ENCODE measurements at regions not wholly inside any gene's neighbourhood (a gene's known extent, or its start where the extent isn't known, plus 50 kb on each side); places are given as distances from the start of the nearest gene placed in this dataset.

GRCh38 chr7:10075866-10076265 is 897.8 kb upstream of the PHF14 start:
- Mint-ChIP-seq H3K4me3 (no peak overlapping the region), H3K4me1 (no peaks in the 10 kb centered on the region), H3K9me3 (peaks cover 0 to 13% (median 0%) of the 10 kb centered on the region in 3 donors), H3K27ac (no peak overlapping the region), H3K27me3 (no peaks in the 10 kb centered on the region), H3K36me3 (no peaks in the 10 kb centered on the region)

- Mint-ChIP-seq H3K4me3 (no peak overlapping the region), H3K9me3 (peaks cover 0 to 13% (median 3%) of the 10 kb centered on the region in 3 donors), H3K27ac (no peak overlapping the region), H3K36me3 (no peaks in the 10 kb centered on the region), H3K27me3 (no peaks in the 10 kb centered on the region), H3K4me1 (no peaks in the 10 kb centered on the region)
Observed at GRCh38 chr7:10076660-10077300, 896.9 kb upstream of the PHF14 start.

- Mint-ChIP-seq H3K27ac (peak overlapping the region in 1 of 3 donors; percentile 82), H3K36me3 (no peaks in the 10 kb centered on the region), H3K9me3 (peaks cover 0 to 10% (median 3%) of the 10 kb centered on the region in 3 donors), H3K4me1 (no peaks in the 10 kb centered on the region), H3K27me3 (no peaks in the 10 kb centered on the region), H3K4me3 (no peak overlapping the region)
Observed at GRCh38 chr7:10079572-10079971, 894.1 kb upstream of the PHF14 start.

- Mint-ChIP-seq H3K27me3 (no peaks in the 10 kb centered on the region), H3K36me3 (no peaks in the 10 kb centered on the region), H3K4me1 (no peaks in the 10 kb centered on the region), H3K9me3 (peaks cover 1 to 8% (median 5%) of the 10 kb centered on the region in 3 donors), H3K27ac (no peak overlapping the region), H3K4me3 (no peak overlapping the region)
Observed at GRCh38 chr7:10082896-10083295, 890.8 kb upstream of the PHF14 start.

GRCh38 chr7:10083766-10084165 is 889.9 kb upstream of the PHF14 start:
- Mint-ChIP-seq H3K4me3 (no peak overlapping the region), H3K27ac (no peak overlapping the region), H3K27me3 (no peaks in the 10 kb centered on the region), H3K36me3 (no peaks in the 10 kb centered on the region), H3K9me3 (peaks cover 1 to 9% (median 6%) of the 10 kb centered on the region in 3 donors), H3K4me1 (no peaks in the 10 kb centered on the region)

GRCh38 chr7:10085231-10085630 is 888.4 kb upstream of the PHF14 start:
- no peak overlapping the region for H3K27ac Mint-ChIP-seq
- peaks cover 3 to 9% (median 6%) of the 10 kb centered on the region in 3 donors for H3K9me3 Mint-ChIP-seq
- no peaks in the 10 kb centered on the region for H3K4me1 Mint-ChIP-seq
- H3K27me3 Mint-ChIP-seq: no peaks in the 10 kb centered on the region
- H3K4me3 Mint-ChIP-seq: no peak overlapping the region
- H3K36me3 Mint-ChIP-seq: no peaks in the 10 kb centered on the region

- Mint-ChIP-seq H3K9me3 (peaks cover 0 to 6% (median 0%) of the 10 kb centered on the region in 3 donors), H3K27ac (no peak overlapping the region), H3K36me3 (no peaks in the 10 kb centered on the region), H3K4me1 (no peaks in the 10 kb centered on the region), H3K4me3 (no peak overlapping the region), H3K27me3 (no peaks in the 10 kb centered on the region)
Observed at GRCh38 chr7:10100572-10100971, 873.1 kb upstream of the PHF14 start.

GRCh38 chr7:10101351-10101750 is 872.3 kb upstream of the PHF14 start:
- Mint-ChIP-seq H3K9me3 (peaks cover 0 to 8% (median 0%) of the 10 kb centered on the region in 3 donors), H3K27me3 (no peaks in the 10 kb centered on the region), H3K4me1 (no peaks in the 10 kb centered on the region), H3K4me3 (no peak overlapping the region), H3K36me3 (no peaks in the 10 kb centered on the region), H3K27ac (no peak overlapping the region)

- Mint-ChIP-seq H3K4me3 (no peak overlapping the region), H3K27me3 (no peaks in the 10 kb centered on the region), H3K4me1 (no peaks in the 10 kb centered on the region), H3K9me3 (peaks cover 0 to 8% (median 0%) of the 10 kb centered on the region in 3 donors), H3K27ac (no peak overlapping the region), H3K36me3 (no peaks in the 10 kb centered on the region)
Observed at GRCh38 chr7:10104292-10104691, 869.4 kb upstream of the PHF14 start.

GRCh38 chr7:10106609-10107008 is 867.1 kb upstream of the PHF14 start:
- Mint-ChIP-seq H3K27me3 (no peaks in the 10 kb centered on the region), H3K4me1 (no peaks in the 10 kb centered on the region), H3K4me3 (no peak overlapping the region), H3K9me3 (peaks cover 0 to 4% (median 0%) of the 10 kb centered on the region in 3 donors), H3K36me3 (no peaks in the 10 kb centered on the region), H3K27ac (no peak overlapping the region)

GRCh38 chr7:10116511-10116910 is 857.2 kb upstream of the PHF14 start:
- H3K27me3 Mint-ChIP-seq: no peaks in the 10 kb centered on the region
- H3K9me3 Mint-ChIP-seq: peaks cover 4 to 9% (median 5%) of the 10 kb centered on the region in 3 donors
- H3K36me3 Mint-ChIP-seq: no peaks in the 10 kb centered on the region
- no peaks in the 10 kb centered on the region for H3K4me1 Mint-ChIP-seq
- H3K4me3 Mint-ChIP-seq: no peak overlapping the region
- H3K27ac Mint-ChIP-seq: no peak overlapping the region

- H3K27ac Mint-ChIP-seq: no peak overlapping the region
- no peaks in the 10 kb centered on the region for H3K36me3 Mint-ChIP-seq
- H3K4me1 Mint-ChIP-seq: no peaks in the 10 kb centered on the region
- H3K9me3 Mint-ChIP-seq: peaks cover 3 to 5% (median 5%) of the 10 kb centered on the region in 3 donors
- H3K4me3 Mint-ChIP-seq: no peak overlapping the region
- no peaks in the 10 kb centered on the region for H3K27me3 Mint-ChIP-seq
Observed at GRCh38 chr7:10117815-10118214, 855.9 kb upstream of the PHF14 start.

GRCh38 chr7:10120936-10121335 is 852.7 kb upstream of the PHF14 start:
- Mint-ChIP-seq H3K36me3 (no peaks in the 10 kb centered on the region), H3K27me3 (no peaks in the 10 kb centered on the region), H3K4me1 (no peaks in the 10 kb centered on the region), H3K27ac (no peak overlapping the region), H3K9me3 (peaks cover 3 to 4% (median 4%) of the 10 kb centered on the region in 3 donors), H3K4me3 (no peak overlapping the region)

GRCh38 chr7:10121631-10122030 is 852.0 kb upstream of the PHF14 start:
- Mint-ChIP-seq H3K4me1 (no peaks in the 10 kb centered on the region), H3K36me3 (no peaks in the 10 kb centered on the region), H3K27ac (no peak overlapping the region), H3K27me3 (no peaks in the 10 kb centered on the region), H3K9me3 (peaks cover 3 to 4% (median 3%) of the 10 kb centered on the region in 3 donors), H3K4me3 (no peak overlapping the region)

- H3K27me3 Mint-ChIP-seq: no peaks in the 10 kb centered on the region
- no peak overlapping the region for H3K27ac Mint-ChIP-seq
- no peaks in the 10 kb centered on the region for H3K4me1 Mint-ChIP-seq
- peaks cover 3 to 4% (median 3%) of the 10 kb centered on the region in 3 donors for H3K9me3 Mint-ChIP-seq
- H3K4me3 Mint-ChIP-seq: no peak overlapping the region
- no peaks in the 10 kb centered on the region for H3K36me3 Mint-ChIP-seq
Observed at GRCh38 chr7:10122551-10123100, 851.0 kb upstream of the PHF14 start.

- no peak overlapping the region for H3K27ac Mint-ChIP-seq
- no peaks in the 10 kb centered on the region for H3K27me3 Mint-ChIP-seq
- H3K4me3 Mint-ChIP-seq: no peak overlapping the region
- H3K4me1 Mint-ChIP-seq: no peaks in the 10 kb centered on the region
- H3K36me3 Mint-ChIP-seq: no peaks in the 10 kb centered on the region
- H3K9me3 Mint-ChIP-seq: peaks cover 0 to under 1% (median 0%) of the 10 kb centered on the region in 3 donors
Observed at GRCh38 chr7:10128748-10129147, 844.9 kb upstream of the PHF14 start.

Measured in IgD-negative memory B cell (primary cell).